DOHH2 (cell line): ENCODE measurements at regions not wholly inside any gene's neighbourhood (a gene's known extent, or its start where the extent isn't known, plus 50 kb on each side); places are given as distances from the start of the nearest gene placed in this dataset.

Experiments used
- CTCF ChIP-seq: fragments of 200-600 bp; sonication (generic); IDR thresholded peaks from one replicate; pipeline ENCODE4 v1.5.1; 2014; ENCODE audit warnings: antibody characterized with exemption, mild to moderate bottlenecking, low read depth, low read length; ENCODE audit not compliant: poor library complexity, severe bottlenecking
- EZH2phosphoT487 ChIP-seq: fragments of 200-600 bp; sonication (generic); IDR thresholded peaks from 2 replicates; pipeline ENCODE4 v1.6.1; 2017; ENCODE audit warnings: borderline replicate concordance, mild to moderate bottlenecking, antibody characterized with exemption, low read length, moderate library complexity, mixed read lengths

GRCh38 chrY:8388512-8388911 lies 948.8 kb upstream of the TSPY4 start:
- TF ChIP-seq CTCF, result no peak
- no peak for TF ChIP-seq EZH2phosphoT487
